H1 (cell line): ENCODE measurements at regions not wholly inside any gene's neighbourhood (a gene's known extent, or its start where the extent isn't known, plus 50 kb on each side); places are given as distances from the start of the nearest gene placed in this dataset.
"Not testable (repeated sequence)": the region's sequence is repeated elsewhere in the genome, so short reads cannot be mapped to it uniquely, and the experiment has no call there.

Source experiments
- CTCF ChIA-PET: fragments of 300-600 bp; sonication (Branson Sonifier 250); formaldehyde crosslinking; loops from one replicate; lab custom pipeline; 2021; ENCODE audit not compliant: partially characterized antibody; lab: Charles Lee
- POLR2A ChIA-PET: fragments of 300-600 bp; sonication (Branson Sonifier 250); formaldehyde crosslinking; loops from one replicate; lab custom pipeline; 2021; ENCODE audit warnings: inconsistent platforms; ENCODE audit not compliant: partially characterized antibody; lab: Charles Lee
- DNase-seq, 2 experiments: peaks; one replicate each; pipeline versions ENCODE4 v3.0.0 to v3.0.0-alpha.2; 2010 to 2022; ENCODE audit warnings: low spot score in 2 of 2, low read depth in 1 of 2, mixed read lengths in 1 of 2
- FAIRE-seq: peaks from 2 replicates; lab custom pipeline; 2011; peaks lifted over from hg19 to GRCh38; lab: Jason Lieb, UNC
- H2AFZ ChIP-seq: 2 replicates; pipeline ENCODE4 v1.8.1; 2012; ENCODE audit warnings: low read length, inconsistent platforms
- H2AK5ac ChIP-seq: 2 replicates; pipeline ENCODE4 v1.6.1; 2013; ENCODE audit warnings: low read depth, low read length
- H2BK120ac ChIP-seq: replicated peaks from 2 replicates; pipeline ENCODE3; 2013; ENCODE audit warnings: low read depth, low read length, inconsistent platforms
- H2BK12ac ChIP-seq: 2 replicates; pipeline ENCODE4 v1.6.1; 2013; ENCODE audit warnings: low read depth, low read length
- H2BK15ac ChIP-seq: 2 replicates; pipeline ENCODE4 v1.6.1; 2013; ENCODE audit warnings: low read length
- H2BK20ac ChIP-seq: 2 replicates; pipeline ENCODE4 v1.6.1; 2013; ENCODE audit warnings: low read length
- H2BK5ac ChIP-seq: 2 replicates; pipeline ENCODE4 v1.6.1; 2013; ENCODE audit warnings: low read depth, low read length
- H3K14ac ChIP-seq: 2 replicates; pipeline ENCODE4 v1.6.1; 2013; ENCODE audit warnings: inconsistent platforms; ENCODE audit not compliant: insufficient read length
- H3K18ac ChIP-seq: 2 replicates; pipeline ENCODE4 v1.6.1; 2013; ENCODE audit warnings: low read length; ENCODE audit errors: extremely low read depth
- H3K23ac ChIP-seq: 2 replicates; pipeline ENCODE4 v1.6.1; 2013; ENCODE audit warnings: inconsistent platforms; ENCODE audit not compliant: insufficient read length
- H3K23me2 ChIP-seq: 2 replicates; pipeline ENCODE4 v1.6.1; 2013; ENCODE audit warnings: low read depth, low read length
- H3K27ac ChIP-seq: 2 replicates; pipeline ENCODE4 v1.6.1; 2011; ENCODE audit warnings: low read depth, low read length, inconsistent platforms
- H3K27me3 ChIP-seq, 4 experiments: replicated peaks in 1 of 4; 1 replicate in 1 of 4; 2 replicates in 3 of 4; pipeline versions ENCODE4 v1.6.1 to v1.8.1; 2011 to 2013; ENCODE audit warnings: low read length in 3 of 4, mild to moderate bottlenecking in 3 of 4, inconsistent platforms in 2 of 4, mixed read lengths in 2 of 4, moderate library complexity in 1 of 4; ENCODE audit not compliant: control insufficient read depth in 3 of 4, insufficient read depth in 3 of 4; ENCODE audit errors: extremely low read depth in 1 of 4
- H3K36me3 ChIP-seq, 4 experiments: 2 replicates each; pipeline versions ENCODE4 v1.6.1 to v1.8.1; 2011 to 2013; ENCODE audit warnings: mild to moderate bottlenecking in 4 of 4, low read length in 3 of 4, moderate library complexity in 2 of 4, control low read depth in 1 of 4, inconsistent platforms in 1 of 4; ENCODE audit not compliant: insufficient read depth in 4 of 4, control insufficient read depth in 2 of 4
- H3K4ac ChIP-seq: replicated peaks from 2 replicates; pipeline ENCODE3; 2013; ENCODE audit warnings: low read length, low read depth, mixed read lengths, inconsistent platforms; ENCODE audit not compliant: insufficient read length
- H3K4me1 ChIP-seq, 4 experiments: replicated peaks in 1 of 4; 1 replicate in 1 of 4; 2 replicates in 3 of 4; pipeline versions ENCODE4 v1.6.1 to v1.8.1; 2011 to 2013; ENCODE audit warnings: low read length in 3 of 4, inconsistent platforms in 2 of 4, mixed read lengths in 1 of 4; ENCODE audit not compliant: insufficient read depth in 4 of 4, control insufficient read depth in 3 of 4
- H3K4me2 ChIP-seq, 2 experiments: 2 replicates each; pipeline versions ENCODE4 v1.6.1 to v1.8.1; 2011 to 2013; ENCODE audit warnings: low read depth in 2 of 2, low read length in 2 of 2, control low read depth in 1 of 2, inconsistent platforms in 1 of 2, mild to moderate bottlenecking in 1 of 2; ENCODE audit not compliant: insufficient read depth in 1 of 2
- H3K4me3 ChIP-seq, 4 experiments: fragments of 200-600, 300-600 bp in 1 of 4; sonication (generic), shearing (Covaris generic), sonication (Bioruptor Twin) in 1 of 4; 2 replicates each; pipeline versions ENCODE4 v1.5.1 to v1.8.1; 2011 to 2016; ENCODE audit warnings: low read length in 4 of 4, low read depth in 3 of 4, control low read depth in 2 of 4, inconsistent platforms in 2 of 4, mild to moderate bottlenecking in 2 of 4, mixed read lengths in 1 of 4, moderate library complexity in 1 of 4; ENCODE audit not compliant: insufficient read depth in 2 of 4; ENCODE audit errors: extremely low read depth in 1 of 4
- H3K56ac ChIP-seq: replicated peaks from 2 replicates; pipeline ENCODE3; 2013; ENCODE audit warnings: low read depth, mild to moderate bottlenecking, mixed read lengths, low read length, inconsistent platforms; ENCODE audit not compliant: insufficient read length
- H3K79me1 ChIP-seq: 2 replicates; pipeline ENCODE4 v1.6.1; 2013; ENCODE audit warnings: low read depth, low read length, control low read depth
- H3K79me2 ChIP-seq, 2 experiments: 2 replicates each; pipeline versions ENCODE4 v1.6.1 to v1.8.1; 2012 to 2013; ENCODE audit warnings: low read length in 2 of 2, mild to moderate bottlenecking in 2 of 2, inconsistent platforms in 1 of 2; ENCODE audit not compliant: insufficient read depth in 2 of 2, control insufficient read depth in 1 of 2
- H3K9ac ChIP-seq, 4 experiments: replicated peaks in 1 of 4; 1 replicate in 1 of 4; 2 replicates in 3 of 4; pipeline versions ENCODE4 v1.6.1 to v1.8.1; 2011 to 2013; ENCODE audit warnings: low read depth in 3 of 4, low read length in 3 of 4, control low read depth in 2 of 4, mild to moderate bottlenecking in 2 of 4, moderate library complexity in 2 of 4, inconsistent platforms in 1 of 4; ENCODE audit errors: extremely low read depth in 1 of 4
- H3K9me3 ChIP-seq, 2 experiments: 2 replicates each; pipeline versions ENCODE4 v1.6.1 to v1.8.1; 2012 to 2013; ENCODE audit warnings: mild to moderate bottlenecking in 2 of 2, moderate library complexity in 2 of 2, control low read depth in 1 of 2, inconsistent platforms in 1 of 2, low read depth in 1 of 2, low read length in 1 of 2, mixed read lengths in 1 of 2; ENCODE audit not compliant: insufficient read depth in 2 of 2
- H4K20me1 ChIP-seq, 2 experiments: replicated peaks in 1 of 2; 2 replicates each; pipeline versions ENCODE3 to v1.8.1; 2011 to 2013; ENCODE audit warnings: inconsistent platforms in 2 of 2, low read length in 2 of 2, mild to moderate bottlenecking in 1 of 2; ENCODE audit not compliant: insufficient read depth in 2 of 2, control insufficient read depth in 1 of 2
- H4K5ac ChIP-seq: 2 replicates; pipeline ENCODE4 v1.6.1; 2013; ENCODE audit warnings: low read length, low read depth, mixed read lengths, inconsistent platforms; ENCODE audit not compliant: insufficient read length
- H4K8ac ChIP-seq: 2 replicates; pipeline ENCODE4 v1.8.0; 2013; ENCODE audit warnings: mild to moderate bottlenecking, moderate library complexity, low read length, inconsistent platforms; ENCODE audit not compliant: insufficient read depth; ENCODE audit errors: extremely low read depth
- H4K91ac ChIP-seq: replicated peaks from 2 replicates; pipeline ENCODE3; 2013; ENCODE audit warnings: low read length, mixed read lengths, inconsistent platforms; ENCODE audit not compliant: insufficient read length
- CEBPB ChIP-seq: IDR thresholded peaks from 2 replicates; pipeline ENCODE4 v1.6.1; 2012; ENCODE audit warnings: low read depth, low read length
- POU5F1 ChIP-seq: IDR thresholded peaks from 2 replicates; pipeline ENCODE4 v1.6.1; 2011; ENCODE audit warnings: low read depth, mild to moderate bottlenecking, low read length, moderate library complexity
- whole genome bisulfite sequencing, 2 experiments: shearing (Covaris generic) in 1 of 2; methylation state at CpG; one replicate each; pipeline versions ENCODE4 v1.1.6 to v1.1.7; 2013 to 2015; ENCODE audit warnings: low lambda C conversion rate in 2 of 2, mixed read lengths in 2 of 2, inconsistent platforms in 1 of 2, low coverage in 1 of 2, missing lambda C conversion rate in 1 of 2; ENCODE audit not compliant: insufficient replicate concordance in 2 of 2, insufficient coverage in 1 of 2, insufficient read length in 1 of 2; ENCODE audit errors: extremely low coverage in 1 of 2, missing lambda C conversion rate in 1 of 2; 5-methylcytosine and 5-hydroxymethylcytosine counted together

- CTCF ChIA-PET: no interaction called here
- no peak for TF ChIP-seq POU5F1
- TF ChIP-seq CEBPB: peak; percentile 97
- no peak overlapping the region for H2BK5ac ChIP-seq
Observed at GRCh38 chr1:121525355-121525754, 340.6 kb downstream of the SRGAP2C start.

GRCh38 chr1:121528958-121529357 lies 344.2 kb downstream of the SRGAP2C start:
- H3K36me3 ChIP-seq, FAIRE-seq, H2BK120ac ChIP-seq, H3K14ac ChIP-seq, H4K20me1 ChIP-seq, H3K9ac ChIP-seq, DNase-seq, H4K91ac ChIP-seq, H2BK15ac ChIP-seq, H3K4ac ChIP-seq, H3K4me3 ChIP-seq, H3K4me2 ChIP-seq, H3K4me1 ChIP-seq, H3K79me2 ChIP-seq, H2BK20ac ChIP-seq, H2AK5ac ChIP-seq, H3K9me3 ChIP-seq, CTCF ChIA-PET, H3K27me3 ChIP-seq, H4K8ac ChIP-seq, H3K27ac ChIP-seq, H2BK5ac ChIP-seq, H3K56ac ChIP-seq, H3K23me2 ChIP-seq, H2AFZ ChIP-seq, H3K79me1 ChIP-seq, H2BK12ac ChIP-seq, H3K23ac ChIP-seq, H3K18ac ChIP-seq, H4K5ac ChIP-seq: not testable (repeated sequence)
- POLR2A ChIA-PET: interaction anchor here (1.5 kb wide), 1 partner anchor 9 kb away, joined by 9 read pairs; no protein-coding TSS in a partner anchor

More at GRCh38 chr1:121525355-121525754, 340.6 kb downstream of the SRGAP2C start:
- H2BK120ac ChIP-seq: no peak overlapping the region
- no peak overlapping the region for H2BK15ac ChIP-seq
- H3K4ac ChIP-seq: no peak overlapping the region
- H2AFZ ChIP-seq: no peak overlapping the region
- no peak overlapping the region for H3K56ac ChIP-seq
- no peaks in the 10 kb centered on the region for H3K9me3 ChIP-seq
- no peak overlapping the region for H4K5ac ChIP-seq
- H4K8ac ChIP-seq: no peak overlapping the region
- no peaks in the 10 kb centered on the region for H4K20me1 ChIP-seq
- no peak overlapping the region for H3K9ac ChIP-seq
- no peak overlapping the region for H2BK12ac ChIP-seq
- no peak overlapping the region for H3K27ac ChIP-seq
- no peaks in the 10 kb centered on the region; a peak in 1 of 7 replicates for H3K27me3 ChIP-seq
- no peak for FAIRE-seq
- no peaks in the 10 kb centered on the region for H3K36me3 ChIP-seq
- no peaks in the 10 kb centered on the region for H3K79me2 ChIP-seq
- no peaks in the 10 kb centered on the region for H3K23me2 ChIP-seq
- no peak overlapping the region for H2AK5ac ChIP-seq
- 91% methylated on average over 4 of the region's 4 CpGs; no CpG with 5 or more reads in 1 of the 2 experiments for WGBS, 2 experiments
- no peak overlapping the region for H3K23ac ChIP-seq
- DNase-seq: no peak
- no peak overlapping the region for H2BK20ac ChIP-seq
- POLR2A ChIA-PET: no interaction called here
- H3K4me2 ChIP-seq: no peak overlapping the region
- no peak overlapping the region for H3K18ac ChIP-seq
- no peak overlapping the region for H4K91ac ChIP-seq
- no peak overlapping the region for H3K4me3 ChIP-seq
- H3K14ac ChIP-seq: no peak overlapping the region
- 0 out of 7 replicates have a peak, but pooled peaks cover 0 to under 1% (median 0%) of the 10 kb centered on the region in 4 experiments for H3K4me1 ChIP-seq
- no peaks in the 10 kb centered on the region for H3K79me1 ChIP-seq
